HFF-Myc (cell line): ENCODE measurements at regions not wholly inside any gene's neighbourhood (a gene's known extent, or its start where the extent isn't known, plus 50 kb on each side); places are given as distances from the start of the nearest gene placed in this dataset.
"Not testable (repeated sequence)": the region's sequence is repeated elsewhere in the genome, so short reads cannot be mapped to it uniquely, and the experiment has no call there.

Source experiments
- DNase-seq: peaks from one replicate; pipeline ENCODE4 v3.0.0-alpha.2; 2011; ENCODE audit warnings: low read depth; ENCODE audit errors: extremely low read depth
- H3K4me3 ChIP-seq: replicated peaks from 2 replicates; pipeline ENCODE4 v1.5.1; 2011; ENCODE audit warnings: low read depth, mild to moderate bottlenecking, control low read depth, low read length
- TF ChIP-seq, protein P1 (sequence below): IDR thresholded peaks from 2 replicates; pipeline ENCODE4 v1.5.1; 2012; ENCODE audit warnings: mild to moderate bottlenecking, low read depth, low read length, control low read depth; ENCODE audit errors: missing control alignments

- TF ChIP-seq, protein P1, sequence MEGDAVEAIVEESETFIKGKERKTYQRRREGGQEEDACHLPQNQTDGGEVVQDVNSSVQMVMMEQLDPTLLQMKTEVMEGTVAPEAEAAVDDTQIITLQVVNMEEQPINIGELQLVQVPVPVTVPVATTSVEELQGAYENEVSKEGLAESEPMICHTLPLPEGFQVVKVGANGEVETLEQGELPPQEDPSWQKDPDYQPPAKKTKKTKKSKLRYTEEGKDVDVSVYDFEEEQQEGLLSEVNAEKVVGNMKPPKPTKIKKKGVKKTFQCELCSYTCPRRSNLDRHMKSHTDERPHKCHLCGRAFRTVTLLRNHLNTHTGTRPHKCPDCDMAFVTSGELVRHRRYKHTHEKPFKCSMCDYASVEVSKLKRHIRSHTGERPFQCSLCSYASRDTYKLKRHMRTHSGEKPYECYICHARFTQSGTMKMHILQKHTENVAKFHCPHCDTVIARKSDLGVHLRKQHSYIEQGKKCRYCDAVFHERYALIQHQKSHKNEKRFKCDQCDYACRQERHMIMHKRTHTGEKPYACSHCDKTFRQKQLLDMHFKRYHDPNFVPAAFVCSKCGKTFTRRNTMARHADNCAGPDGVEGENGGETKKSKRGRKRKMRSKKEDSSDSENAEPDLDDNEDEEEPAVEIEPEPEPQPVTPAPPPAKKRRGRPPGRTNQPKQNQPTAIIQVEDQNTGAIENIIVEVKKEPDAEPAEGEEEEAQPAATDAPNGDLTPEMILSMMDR: no peak
- DNase-seq: no peak
- no peak overlapping the region for H3K4me3 ChIP-seq
Observed at GRCh38 chr13:40350283-40350992, 316.0 kb downstream of the FOXO1 start.

DNA sequence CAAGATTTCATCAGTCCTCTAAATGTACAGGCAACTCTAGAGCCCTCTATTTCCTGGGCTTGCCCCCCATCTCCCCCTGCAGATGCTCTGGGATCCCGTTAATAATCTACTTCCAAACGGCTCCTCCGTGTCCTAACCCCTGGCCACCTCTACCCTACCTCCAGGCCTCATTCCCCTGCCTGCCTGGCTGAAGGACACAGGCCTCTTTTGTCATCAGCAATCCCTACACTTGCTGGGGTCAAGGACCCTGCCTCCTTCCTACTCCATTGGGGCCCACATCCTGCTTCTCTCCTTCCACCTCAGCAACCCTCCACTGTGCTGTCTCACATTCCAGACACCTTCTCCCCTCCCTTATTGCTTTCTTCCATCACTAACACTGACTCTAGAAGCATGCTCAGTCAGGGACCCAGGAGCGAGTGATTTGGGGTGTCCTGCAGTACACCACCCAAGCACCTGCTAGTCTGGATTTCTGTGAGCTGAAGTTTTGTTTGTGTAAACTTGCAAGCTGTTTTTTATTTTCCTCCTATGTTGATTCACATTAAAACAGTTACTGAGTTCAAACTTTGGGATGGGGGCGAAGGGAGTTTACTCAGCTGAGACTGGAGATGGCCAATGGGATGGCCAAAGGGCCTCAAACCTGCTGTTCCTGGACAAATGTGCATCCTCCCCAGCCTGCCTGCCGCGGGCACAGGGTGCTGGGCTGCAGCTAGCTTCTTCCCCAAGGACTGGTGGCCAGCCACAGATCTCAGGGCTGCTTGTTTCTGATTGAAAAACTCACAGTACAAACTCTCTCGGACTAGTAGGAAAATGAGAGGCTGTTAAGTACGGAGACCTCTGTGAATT, 314.7 kb downstream of the FOXO1 start:
- H3K4me3 ChIP-seq: no peak overlapping the region
- TF ChIP-seq, protein P1: no peak
- no peak for DNase-seq

DNA sequence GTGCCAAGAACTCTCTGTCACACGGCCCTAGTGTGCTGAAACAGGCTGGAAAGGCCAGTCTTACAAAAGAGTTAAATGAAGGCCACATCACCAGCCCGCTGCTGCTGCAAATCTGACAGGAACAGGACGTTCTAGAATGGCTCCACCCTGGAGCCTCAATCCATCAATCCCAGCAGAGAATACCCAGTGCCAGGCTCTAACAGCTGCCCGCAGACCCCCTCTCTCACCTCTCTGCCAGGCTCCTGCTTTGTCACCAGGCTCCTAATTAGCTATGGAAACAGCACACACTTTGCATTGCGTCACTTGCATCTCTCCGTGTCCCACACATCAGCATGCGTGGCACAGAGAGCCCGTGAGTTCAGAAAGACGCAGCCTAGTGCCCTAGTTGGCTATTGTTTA, 314.1 kb downstream of the FOXO1 start:
- H3K4me3 ChIP-seq: no peak overlapping the region
- DNase-seq: no peak
- TF ChIP-seq, protein P1: no peak

DNA sequence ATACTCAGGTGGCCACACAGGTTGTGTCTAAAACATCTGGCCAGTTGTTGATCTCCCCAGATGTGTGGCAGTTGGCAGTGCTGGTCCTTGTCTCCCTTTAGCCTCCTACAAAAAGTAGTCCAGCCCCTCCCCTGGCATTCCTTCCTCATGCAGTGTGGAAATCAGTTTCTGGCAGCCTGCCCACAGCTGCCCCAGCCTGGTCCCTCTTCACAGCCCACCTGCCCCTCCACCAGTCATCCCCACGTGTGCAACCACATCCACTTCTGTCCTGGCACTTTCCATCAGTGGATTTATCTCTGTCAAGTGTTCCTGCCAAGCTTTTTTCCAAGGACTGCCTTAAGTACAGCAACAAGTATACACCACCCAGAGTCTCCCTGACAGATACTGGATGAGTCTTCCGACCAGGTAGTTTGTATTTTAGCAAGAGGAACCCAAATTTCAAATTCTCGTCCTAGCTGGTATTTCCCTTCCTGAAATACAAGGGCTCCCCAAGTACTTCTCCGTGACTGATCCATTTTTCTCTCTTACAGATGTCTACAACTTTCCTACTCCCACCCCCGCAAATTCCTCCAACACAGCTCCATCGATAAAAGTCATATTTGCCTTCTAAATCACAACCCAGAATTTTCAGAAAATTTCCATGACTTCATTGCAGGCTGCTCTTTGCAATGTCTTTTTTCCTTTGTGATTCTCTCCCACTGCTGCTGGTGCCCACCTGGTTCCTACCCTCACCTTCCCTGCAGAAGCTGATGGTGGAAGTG, 313.5 kb downstream of the FOXO1 start:
- no peak for DNase-seq
- TF ChIP-seq, protein P1: no peak

DNA sequence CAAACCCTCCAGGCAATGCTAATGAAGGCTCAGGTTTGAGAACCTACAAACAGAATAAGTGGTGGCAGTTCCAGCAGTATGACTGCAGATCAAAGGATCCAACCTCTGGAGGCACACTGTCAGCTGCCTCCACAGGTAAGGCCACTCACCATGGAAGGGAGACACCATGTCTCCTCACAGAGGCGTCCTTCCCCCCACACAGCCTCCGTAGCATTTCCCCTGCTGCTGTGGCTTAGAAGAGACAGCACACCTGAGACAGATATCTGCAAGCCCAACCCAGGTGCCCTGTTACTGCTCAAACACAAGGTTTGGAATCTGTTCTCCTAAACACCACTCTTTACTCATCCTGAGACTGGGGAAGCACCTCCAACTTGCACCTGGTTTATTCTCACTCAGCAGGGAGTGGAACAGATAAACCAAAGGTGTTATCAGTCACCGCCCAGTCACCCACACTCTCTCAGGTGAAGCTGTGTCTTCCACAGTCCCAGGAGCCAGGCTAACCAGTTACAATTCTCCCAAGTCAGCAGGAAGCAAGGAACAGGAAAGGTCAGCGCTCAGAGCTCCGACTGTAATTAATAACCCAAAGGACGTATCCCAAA, 311.2 kb downstream of the FOXO1 start:
- H3K4me3 ChIP-seq: no peak overlapping the region
- DNase-seq: no peak
- TF ChIP-seq, protein P1: no peak

More for the DNA sequence above, 313.5 kb downstream of the FOXO1 start:
- H3K4me3 ChIP-seq: no peak overlapping the region

DNA sequence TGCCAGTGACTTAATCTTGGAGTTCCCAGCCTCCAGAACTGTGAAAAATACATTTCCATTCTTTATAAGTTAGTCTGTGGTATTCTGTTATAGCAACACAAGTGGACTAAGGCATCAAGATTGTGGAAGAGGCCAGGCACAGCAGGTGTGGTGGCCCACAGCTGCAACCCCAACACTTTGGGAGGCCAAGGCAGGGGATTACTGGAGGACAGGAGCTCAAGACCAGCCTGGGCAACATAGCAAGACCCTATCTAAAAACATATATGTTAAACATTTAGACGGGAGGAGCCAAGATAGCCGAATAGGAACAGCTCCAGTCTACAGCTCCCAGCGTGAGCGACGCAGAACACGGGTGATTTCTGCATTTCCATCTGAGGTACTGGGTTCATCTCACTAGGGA, 310.4 kb downstream of the FOXO1 start:
- DNase-seq: no peak

GRCh38 chr13:40356458-40356857, 310.0 kb downstream of the FOXO1 start:
- not testable (repeated sequence) for H3K4me3 ChIP-seq, DNase-seq

More for the DNA sequence above, 310.4 kb downstream of the FOXO1 start:
- TF ChIP-seq, protein P1: no peak
- H3K4me3 ChIP-seq: no peak overlapping the region
